K562 (cell line): ENCODE measurements at regions not wholly inside any gene's neighbourhood (a gene's known extent, or its start where the extent isn't known, plus 50 kb on each side); places are given as distances from the start of the nearest gene placed in this dataset.

ENCODE experiments used
- ATAC-seq: fragments of 200-7000 bp; cut with Tn5 transposase; 3 replicates; pipeline ENCODE4 v1.9.1; 2020; ENCODE audit warnings: moderate library complexity
- BruUV-seq: library from RNA; stranded (reverse); fragments of 400-500 nt; replicated peaks from 2 replicates; lab custom pipeline; 2021; lab: Mats Ljungman, UMichigan
- CTCF ChIA-PET: fragments of 300-600 bp; formaldehyde crosslinking; extraction: SDS; loops from one replicate; lab custom pipeline; 2021; ENCODE audit warnings: low intra/inter-chr PET ratio; lab: Yijun Ruan, JAX
- POLR2A ChIA-PET: fragments of 300-600, 350-650 bp; sonication (Branson Sonifier 250); formaldehyde crosslinking; extraction: SDS; loops from one replicate; lab custom pipeline; 2021; ENCODE audit warnings: antibody characterized with exemption, inconsistent platforms; lab: Yijun Ruan, JAX
- DNase-seq, 4 experiments: peaks; one replicate each; pipeline versions ENCODE4 v3.0.0 to v3.0.0-alpha.2; 2011 to 2018; ENCODE audit warnings: low spot score in 3 of 4, mixed read lengths in 3 of 4; ENCODE audit errors: extremely low read depth in 1 of 4
- FAIRE-seq: peaks from 2 replicates; lab custom pipeline; 2011; peaks lifted over from hg19 to GRCh38; lab: Jason Lieb, UNC
- H2AFZ ChIP-seq: 2 replicates; pipeline ENCODE4 v1.6.0; 2011; ENCODE audit warnings: low read depth, low read length, control low read depth, inconsistent platforms
- H3K27ac ChIP-seq: fragments of 200-600 bp; 3 replicates; pipeline ENCODE4 v1.8.0; 2011; ENCODE audit warnings: low read depth, mild to moderate bottlenecking, control low read depth, inconsistent platforms, low read length, moderate library complexity, mixed read lengths; ENCODE audit errors: extremely low read depth
- H3K27me3 ChIP-seq, 2 experiments: fragments of 300-600 bp in 1 of 2; 2 replicates in 1 of 2; 3 replicates in 1 of 2; pipeline versions ENCODE4 v1.6.0 to v1.8.0; 2011; ENCODE audit warnings: inconsistent platforms in 2 of 2, low read length in 2 of 2, mild to moderate bottlenecking in 1 of 2, mixed read lengths in 1 of 2, moderate library complexity in 1 of 2; ENCODE audit not compliant: control insufficient read depth in 2 of 2, insufficient read depth in 2 of 2
- H3K36me3 ChIP-seq: fragments of 300-600 bp; 3 replicates; pipeline ENCODE4 v1.8.0; 2011; ENCODE audit warnings: mild to moderate bottlenecking, low read length, inconsistent platforms; ENCODE audit not compliant: control insufficient read depth, insufficient read depth
- H3K4me1 ChIP-seq, 2 experiments: fragments of 200-600 bp in 1 of 2; replicated peaks in 1 of 2; 2 replicates in 1 of 2; 3 replicates in 1 of 2; pipeline versions ENCODE4 v1.5.1 to v1.8.0; 2011; ENCODE audit warnings: inconsistent platforms in 2 of 2, low read length in 2 of 2, mild to moderate bottlenecking in 1 of 2, mixed read lengths in 1 of 2, moderate library complexity in 1 of 2; ENCODE audit not compliant: control insufficient read depth in 2 of 2, insufficient read depth in 2 of 2
- H3K4me2 ChIP-seq: 2 replicates; pipeline ENCODE4 v1.6.1; 2011; ENCODE audit warnings: low read length, control low read depth, inconsistent platforms, mixed read lengths; ENCODE audit not compliant: insufficient read depth
- H3K4me3 ChIP-seq: fragments of 200-600 bp; sonication (generic), shearing (Covaris generic); 2 replicates; pipeline ENCODE4 v1.5.1; 2016; ENCODE audit warnings: control low read depth, inconsistent platforms
- H3K79me2 ChIP-seq: fragments of 200-600 bp; 3 replicates; pipeline ENCODE4 v1.8.0; 2011; ENCODE audit warnings: low read length, inconsistent platforms; ENCODE audit not compliant: control insufficient read depth, insufficient read depth
- H3K9ac ChIP-seq, 2 experiments: 2 replicates each; pipeline versions ENCODE4 v1.6.0 to v1.6.1; 2011; ENCODE audit warnings: low read depth in 2 of 2, low read length in 2 of 2, control low read depth in 1 of 2, inconsistent platforms in 1 of 2, mild to moderate bottlenecking in 1 of 2, mixed read lengths in 1 of 2; ENCODE audit not compliant: insufficient read depth in 1 of 2
- H3K9me1 ChIP-seq: one replicate; pipeline ENCODE4 v1.6.0; 2011; ENCODE audit warnings: inconsistent platforms, mild to moderate bottlenecking, low read length, moderate library complexity; ENCODE audit not compliant: control insufficient read depth, insufficient read depth
- H3K9me3 ChIP-seq: replicated peaks from 2 replicates; pipeline ENCODE4 v1.5.1; 2011; ENCODE audit warnings: low read depth, low read length, inconsistent platforms; ENCODE audit not compliant: control insufficient read depth, insufficient read depth
- H4K20me1 ChIP-seq: replicated peaks from 2 replicates; pipeline ENCODE4 v1.6.1; 2011; ENCODE audit warnings: low read length, inconsistent platforms, mixed read lengths; ENCODE audit not compliant: control insufficient read depth, insufficient read depth
- BACH1 ChIP-seq: fragments of 200-800 bp; sonication (Bioruptor generic); IDR thresholded peaks from 2 replicates; pipeline ENCODE4 v1.6.1; 2016; ENCODE audit warnings: missing genetic modification characterization, missing compliant biosample characterization
- HEY1 ChIP-seq: fragments of 250-450 bp; sonication (Bioruptor Pico); IDR thresholded peaks from 2 replicates; pipeline ENCODE4 v1.5.0; 2020; ENCODE audit warnings: mild to moderate bottlenecking, moderate library complexity, borderline replicate concordance
- KAT7 ChIP-seq: sonication (generic); formaldehyde crosslinking; IDR thresholded peaks from 2 replicates; pipeline ENCODE4 v1.8.0; 2022; ENCODE audit warnings: missing genetic modification reagents, mild to moderate bottlenecking, borderline replicate concordance
- MXI1 ChIP-seq: IDR thresholded peaks from 2 replicates; pipeline ENCODE4 v1.6.1; 2011; ENCODE audit warnings: low read depth, mild to moderate bottlenecking, improper control_type of control experiment, low read length
- MYNN ChIP-seq, 2 experiments: sonication (generic); formaldehyde crosslinking in 1 of 2; IDR thresholded peaks; 2 replicates each; pipeline versions ENCODE4 v1.5.0 to v1.6.1; 2016 to 2020; ENCODE audit warnings: antibody characterized with exemption in 1 of 2, missing genetic modification reagents in 1 of 2
- NR2C1 ChIP-seq, 2 experiments: fragments of 450-650 bp; IDR thresholded peaks; 2 replicates each; pipeline ENCODE4 v1.6.1; 2017; ENCODE audit warnings: mild to moderate bottlenecking in 2 of 2, antibody characterized with exemption in 1 of 2, inconsistent platforms in 1 of 2, missing compliant biosample characterization in 1 of 2, missing genetic modification characterization in 1 of 2
- NR2F6 ChIP-seq: fragments of 450-650 bp; formaldehyde crosslinking; IDR thresholded peaks from 2 replicates; pipeline ENCODE4 v1.4.0; 2020; ENCODE audit warnings: mild to moderate bottlenecking
- PURB ChIP-seq: sonication (generic); formaldehyde crosslinking; IDR thresholded peaks from 2 replicates; pipeline ENCODE4 v1.9.0; 2021; ENCODE audit warnings: low read depth, mild to moderate bottlenecking, missing genetic modification reagents
- STAT5A ChIP-seq: IDR thresholded peaks from 2 replicates; pipeline ENCODE4 v1.6.1; 2012; ENCODE audit warnings: low read length, inconsistent platforms, borderline replicate concordance
- TGIF2 ChIP-seq: sonication (generic); formaldehyde crosslinking; IDR thresholded peaks from 2 replicates; pipeline ENCODE4 v1.8.1; 2022; ENCODE audit warnings: mild to moderate bottlenecking, missing genetic modification reagents, moderate library complexity
- TOE1 ChIP-seq, 2 experiments: fragments of 450-650 bp in 1 of 2; sonication (generic) in 1 of 2; formaldehyde crosslinking in 1 of 2; IDR thresholded peaks; 2 replicates each; pipeline versions ENCODE4 v1.7.1 to v1.8.0; 2016 to 2022; ENCODE audit warnings: borderline replicate concordance in 2 of 2, mild to moderate bottlenecking in 2 of 2, antibody characterized with exemption in 1 of 2, inconsistent platforms in 1 of 2, low read depth in 1 of 2, missing genetic modification reagents in 1 of 2, moderate library complexity in 1 of 2
- XRCC4 ChIP-seq: IDR thresholded peaks from one replicate; pipeline ENCODE4 v1.6.1; 2011; ENCODE audit not compliant: insufficient read depth, insufficient read length; ENCODE audit errors: extremely low read depth
- ZBED1 ChIP-seq: IDR thresholded peaks from 2 replicates; pipeline ENCODE4 v1.6.1; 2014
- ZNF124 ChIP-seq: sonication (generic); formaldehyde crosslinking; IDR thresholded peaks from 2 replicates; pipeline ENCODE4 v1.8.1; 2022; ENCODE audit warnings: missing genetic modification reagents
- ZNF232 ChIP-seq: sonication (generic); formaldehyde crosslinking; IDR thresholded peaks from 2 replicates; pipeline ENCODE4 v1.8.0; 2022; ENCODE audit warnings: mild to moderate bottlenecking, missing genetic modification reagents
- WGBS: fragments of 100-300 bp; shearing (Covaris generic); methylation state at CpG from one replicate; pipeline ENCODE4 v1.1.6; 2016; ENCODE audit warnings: low coverage, mixed read lengths; ENCODE audit not compliant: insufficient coverage; ENCODE audit errors: missing lambda C conversion rate; 5-methylcytosine and 5-hydroxymethylcytosine counted together
- in situ Hi-C: fragments of 300-500 bp; cut with MboI; formaldehyde crosslinking; loops from 4 replicates; pipeline ENCODE4 v1.15.0; 2018; ENCODE audit warnings: inconsistent platforms, mixed read lengths
- intact Hi-C: fragments of 100-400 bp; cut with micrococcal nuclease; formaldehyde crosslinking; loops from 2 replicates; pipeline ENCODE4 v1.14.2; 2022
- TF ChIP-seq, protein P1 (sequence below): fragments of 450-650 bp; formaldehyde crosslinking; conservative IDR thresholded peaks from 2 replicates; pipeline ENCODE4 v1.4.0; 2022; ENCODE audit warnings: mild to moderate bottlenecking, missing genetic modification characterization

DNA sequence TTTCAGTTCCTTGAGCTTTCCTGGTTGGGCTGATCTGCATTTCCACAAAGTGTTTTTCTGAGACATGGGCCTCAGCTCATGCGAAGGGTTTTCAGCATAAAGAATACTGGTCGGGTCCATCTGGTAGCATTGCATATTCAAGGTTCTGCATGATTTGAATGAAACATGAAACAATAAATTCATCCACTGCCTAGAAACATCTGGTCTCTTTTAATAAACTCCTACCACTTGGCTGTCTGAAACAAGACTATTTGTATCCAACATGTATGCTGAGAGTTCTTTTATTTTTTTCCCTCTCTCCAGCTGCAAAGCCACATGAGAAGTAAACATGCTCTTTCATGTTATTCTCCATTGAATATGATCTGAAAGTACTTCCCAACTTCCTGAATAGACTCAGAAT is 314.9 kb upstream of the SOX11 start:
- Histone ChIP-seq H3K9me3 (no peaks in the 10 kb centered on the region), H3K36me3 (no peaks in the 10 kb centered on the region), H3K4me2 (no peak overlapping the region), H3K9me1 (no peaks in the 10 kb centered on the region), H3K9ac (no peak overlapping the region), H3K27me3 (no peaks in the 10 kb centered on the region), H3K27ac (no peak overlapping the region), H3K4me1 (no peaks in the 10 kb centered on the region), H4K20me1 (no peaks in the 10 kb centered on the region), H3K4me3 (no peak overlapping the region), H2AFZ (no peak overlapping the region), H3K79me2 (no peaks in the 10 kb centered on the region)
- FAIRE-seq (no peak), DNase-seq (no peak), ATAC-seq (no peak)
- 3% methylated on average over 2 of the region's 2 CpGs for WGBS
- ChIA-PET CTCF (no interaction called here), POLR2A (no interaction called here)
- in situ Hi-C loops, result no loop called here
- no TSS peak for BruUV-seq
- intact Hi-C loops, result no loop called here
- no peak for TF ChIP-seq NR2F6
- TF ChIP-seq KAT7 (CRISPR knock-in tag), result no peak
- no peak for TF ChIP-seq MXI1

DNA sequence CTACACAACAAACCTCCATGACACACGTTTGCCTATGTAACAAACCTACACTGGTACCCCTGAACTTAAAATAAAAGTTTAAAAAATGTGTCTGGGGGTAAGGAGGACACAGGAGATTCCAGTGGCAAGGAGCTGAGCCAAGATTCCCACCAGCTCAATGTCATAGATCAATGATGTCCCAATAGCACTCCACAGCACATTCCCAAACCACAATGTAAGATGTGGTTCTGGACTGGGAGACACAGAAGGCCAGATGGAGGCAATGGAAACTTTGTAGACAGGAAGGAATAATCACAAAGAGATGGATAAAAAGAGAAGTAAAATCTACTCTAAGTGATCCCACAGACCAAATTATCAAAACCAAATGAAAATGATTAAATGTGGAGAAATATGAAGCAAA is 312.4 kb upstream of the SOX11 start:
- Histone ChIP-seq H3K27me3 (no peaks in the 10 kb centered on the region), H3K4me2 (no peak overlapping the region), H3K9me1 (no peaks in the 10 kb centered on the region), H3K9ac (no peak overlapping the region), H3K4me3 (no peak overlapping the region), H2AFZ (no peak overlapping the region), H3K79me2 (no peaks in the 10 kb centered on the region), H3K4me1 (no peaks in the 10 kb centered on the region), H3K9me3 (no peaks in the 10 kb centered on the region), H3K27ac (no peak overlapping the region), H3K36me3 (no peaks in the 10 kb centered on the region), H4K20me1 (no peaks in the 10 kb centered on the region)
- WGBS, result 0% methylated on average over 1 of the region's 1 CpG
- no peak for FAIRE-seq
- POLR2A ChIA-PET, result no interaction called here
- CTCF ChIA-PET, result no interaction called here
- ATAC-seq, result no peak
- intact Hi-C loops (no loop called here), in situ Hi-C loops (no loop called here)
- no peak for DNase-seq
- BruUV-seq, result no TSS peak
- TF ChIP-seq PURB (CRISPR knock-in tag) (no peak), STAT5A (no peak), HEY1 (CRISPR knock-in tag) (no peak), NR2C1 (IDR thresholded peaks at IDR 0.05) (no peak), NR2C1 (tag; IDR thresholded peaks at IDR 0.05) (no peak), XRCC4 (no peak), TOE1 (IDR thresholded peaks at IDR 0.05; ENCODE audit: borderline replicate concordance) (no peak), TOE1 (CRISPR knock-in tag; IDR thresholded peaks at IDR 0.05; ENCODE audit: borderline replicate concordance, low read depth) (no peak), MYNN (IDR thresholded peaks at IDR 0.05) (no peak), MYNN (CRISPR knock-in tag; IDR thresholded peaks at IDR 0.05) (no peak), BACH1 (tag) (no peak), ZNF232 (no peak), TGIF2 (CRISPR knock-in tag) (no peak), ZNF124 (CRISPR knock-in tag) (no peak), ZBED1 (no peak)
- TF ChIP-seq, protein P1, sequence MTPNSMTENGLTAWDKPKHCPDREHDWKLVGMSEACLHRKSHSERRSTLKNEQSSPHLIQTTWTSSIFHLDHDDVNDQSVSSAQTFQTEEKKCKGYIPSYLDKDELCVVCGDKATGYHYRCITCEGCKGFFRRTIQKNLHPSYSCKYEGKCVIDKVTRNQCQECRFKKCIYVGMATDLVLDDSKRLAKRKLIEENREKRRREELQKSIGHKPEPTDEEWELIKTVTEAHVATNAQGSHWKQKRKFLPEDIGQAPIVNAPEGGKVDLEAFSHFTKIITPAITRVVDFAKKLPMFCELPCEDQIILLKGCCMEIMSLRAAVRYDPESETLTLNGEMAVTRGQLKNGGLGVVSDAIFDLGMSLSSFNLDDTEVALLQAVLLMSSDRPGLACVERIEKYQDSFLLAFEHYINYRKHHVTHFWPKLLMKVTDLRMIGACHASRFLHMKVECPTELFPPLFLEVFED (CRISPR knock-in tag), result no peak
